ENCODE measurements at regions not wholly inside any gene's neighbourhood (a gene's known extent, or its start where the extent isn't known, plus 50 kb on each side); places are given as distances from the start of the nearest gene placed in this dataset.

DNA sequence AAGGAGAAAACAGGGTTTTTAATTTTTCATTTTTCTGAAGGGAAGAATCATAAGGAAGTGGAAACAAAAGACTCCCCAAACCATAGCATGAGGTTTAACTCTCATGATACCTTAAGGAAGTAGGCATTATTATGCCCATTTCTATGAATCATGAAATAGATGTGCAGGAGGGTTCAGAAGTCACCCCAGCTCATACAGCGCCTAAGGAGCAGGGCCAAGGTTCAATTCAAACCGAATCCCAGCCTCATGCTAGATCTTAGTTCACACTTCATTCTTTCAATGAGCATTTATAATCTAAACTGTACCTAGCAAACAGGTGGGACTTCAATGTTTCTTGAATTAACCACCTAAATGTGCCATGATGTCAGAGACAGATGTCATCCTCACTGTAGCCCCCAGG is 111.9 kb upstream of the SLC25A33 start:
- no peaks in the 10 kb centered on the region for H3K9me3 ChIP-seq (ENCODE audit: low read length)
- H3K27ac ChIP-seq (ENCODE audit: extremely low read length, insufficient read depth, low read length): no peak overlapping the region
- DNase-seq (ENCODE audit: low spot score) (no peak), FAIRE-seq (no peak), ATAC-seq (no peak)
- CTCF ChIA-PET (ENCODE audit: low intra/inter-chr PET ratio, low total read pairs): interaction anchor here (2.5 kb wide), 1 partner anchor 29 kb away, joined by 9 read pairs; no protein-coding TSS in a partner anchor
- intact Hi-C loops (cut with micrococcal nuclease; ENCODE audit: unreplicated experiment) (no loop called here), in situ Hi-C loops (cut with HindIII; ENCODE audit: extremely low pct_ligation_motif_present, low pct_unique_long_range_greater_than_20kb) (no loop called here)
- H2AFZ ChIP-seq (ENCODE audit: low read length): no peak overlapping the region
- H3K9ac ChIP-seq (ENCODE audit: insufficient read depth, low read depth, low read length): no peak overlapping the region
- H3K4me2 ChIP-seq (ENCODE audit: low read depth, low read length): no peak overlapping the region
- POLR2A ChIA-PET: interaction anchor here (3.7 kb wide), 1 partner anchor 12 kb away, joined by 27 read pairs; no protein-coding TSS in a partner anchor
- no peaks in the 10 kb centered on the region for H3K36me3 ChIP-seq (replicated peaks in 1 of 2; ENCODE audit: control insufficient read depth in 1 of 2, insufficient read depth in 2 of 2, low read length in 2 of 2)
- 47% methylated on average over 2 of the region's 2 CpGs for WGBS (ENCODE audit: low lambda C conversion rate)
- peaks cover 59% of the 10 kb centered on the region for H3K4me1 ChIP-seq (ENCODE audit: insufficient read depth, low read length)
- H3K27me3 ChIP-seq (ENCODE audit: control insufficient read depth in 1 of 2, insufficient read depth in 2 of 2, low read length in 2 of 2): peaks cover 0 to 10% of the 10 kb centered on the region in 2 experiments; a peak in 1 of 5 replicates
- BruUV-seq (replicated peaks): no TSS peak
- H3K79me2 ChIP-seq (ENCODE audit: insufficient read depth, low read length): no peaks in the 10 kb centered on the region
- H4K20me1 ChIP-seq (ENCODE audit: insufficient read depth, low read length): no peaks in the 10 kb centered on the region
- no peak overlapping the region for H3K4me3 ChIP-seq (replicated peaks in 1 of 3; ENCODE audit: insufficient read depth in 1 of 3, low read depth in 2 of 3, low read length in 3 of 3)
- TF ChIP-seq, protein P1, sequence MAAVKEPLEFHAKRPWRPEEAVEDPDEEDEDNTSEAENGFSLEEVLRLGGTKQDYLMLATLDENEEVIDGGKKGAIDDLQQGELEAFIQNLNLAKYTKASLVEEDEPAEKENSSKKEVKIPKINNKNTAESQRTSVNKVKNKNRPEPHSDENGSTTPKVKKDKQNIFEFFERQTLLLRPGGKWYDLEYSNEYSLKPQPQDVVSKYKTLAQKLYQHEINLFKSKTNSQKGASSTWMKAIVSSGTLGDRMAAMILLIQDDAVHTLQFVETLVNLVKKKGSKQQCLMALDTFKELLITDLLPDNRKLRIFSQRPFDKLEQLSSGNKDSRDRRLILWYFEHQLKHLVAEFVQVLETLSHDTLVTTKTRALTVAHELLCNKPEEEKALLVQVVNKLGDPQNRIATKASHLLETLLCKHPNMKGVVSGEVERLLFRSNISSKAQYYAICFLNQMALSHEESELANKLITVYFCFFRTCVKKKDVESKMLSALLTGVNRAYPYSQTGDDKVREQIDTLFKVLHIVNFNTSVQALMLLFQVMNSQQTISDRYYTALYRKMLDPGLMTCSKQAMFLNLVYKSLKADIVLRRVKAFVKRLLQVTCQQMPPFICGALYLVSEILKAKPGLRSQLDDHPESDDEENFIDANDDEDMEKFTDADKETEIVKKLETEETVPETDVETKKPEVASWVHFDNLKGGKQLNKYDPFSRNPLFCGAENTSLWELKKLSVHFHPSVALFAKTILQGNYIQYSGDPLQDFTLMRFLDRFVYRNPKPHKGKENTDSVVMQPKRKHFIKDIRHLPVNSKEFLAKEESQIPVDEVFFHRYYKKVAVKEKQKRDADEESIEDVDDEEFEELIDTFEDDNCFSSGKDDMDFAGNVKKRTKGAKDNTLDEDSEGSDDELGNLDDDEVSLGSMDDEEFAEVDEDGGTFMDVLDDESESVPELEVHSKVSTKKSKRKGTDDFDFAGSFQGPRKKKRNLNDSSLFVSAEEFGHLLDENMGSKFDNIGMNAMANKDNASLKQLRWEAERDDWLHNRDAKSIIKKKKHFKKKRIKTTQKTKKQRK (IDR thresholded peaks at IDR 0.05; ENCODE audit: low read length): no peak
- TF ChIP-seq, protein P2, sequence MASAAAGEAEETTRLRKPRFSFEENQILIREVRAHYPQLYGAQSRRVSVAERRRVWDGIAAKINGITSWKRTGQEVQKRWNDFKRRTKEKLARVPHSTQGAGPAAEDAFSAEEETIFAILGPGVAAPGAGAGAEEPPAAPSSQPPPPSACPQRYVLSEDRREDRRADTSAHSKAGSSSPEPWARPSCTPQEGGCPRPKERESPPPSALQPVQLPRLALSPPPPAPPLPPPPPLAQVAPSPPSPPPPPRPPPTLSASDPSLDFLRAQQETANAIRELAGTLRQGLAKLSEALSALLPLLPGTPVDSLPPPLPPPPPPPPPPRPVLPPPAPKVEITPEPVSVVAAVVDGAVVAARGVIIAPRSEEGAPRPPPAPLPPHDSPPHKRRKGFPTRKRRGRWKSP (CRISPR knock-in tag; IDR thresholded peaks at IDR 0.05): no peak
- TF ChIP-seq AHR (CRISPR knock-in tag; IDR thresholded peaks at IDR 0.05) (no peak), ZNF720 (CRISPR knock-in tag; IDR thresholded peaks at IDR 0.05) (no peak), HINFP (CRISPR knock-in tag; IDR thresholded peaks at IDR 0.05; ENCODE audit: low read depth) (no peak), GRHL1 (CRISPR knock-in tag; conservative IDR thresholded peaks at IDR 0.05) (no peak), ZBTB21 (CRISPR knock-in tag; IDR thresholded peaks at IDR 0.05) (no peak), HOXD1 (CRISPR knock-in tag; IDR thresholded peaks at IDR 0.05) (no peak), CREB1 (IDR thresholded peaks at IDR 0.05) (no peak), CREB1 (CRISPR knock-in tag; IDR thresholded peaks at IDR 0.05) (no peak), ZBTB42 (CRISPR knock-in tag; IDR thresholded peaks at IDR 0.05) (no peak), ATM (IDR thresholded peaks at IDR 0.05; ENCODE audit: borderline replicate concordance) (no peak), PRMT3 (CRISPR knock-in tag; IDR thresholded peaks at IDR 0.05; ENCODE audit: borderline replicate concordance, low read depth) (no peak), TMF1 (CRISPR knock-in tag; IDR thresholded peaks at IDR 0.05; ENCODE audit: low read depth) (no peak), MATR3 (CRISPR knock-in tag; IDR thresholded peaks at IDR 0.05) (no peak), ZNF75D (CRISPR knock-in tag; IDR thresholded peaks at IDR 0.05; ENCODE audit: borderline replicate concordance) (no peak), SATB2 (CRISPR knock-in tag; IDR thresholded peaks at IDR 0.05) (no peak)
- TF ChIP-seq, protein P3, sequence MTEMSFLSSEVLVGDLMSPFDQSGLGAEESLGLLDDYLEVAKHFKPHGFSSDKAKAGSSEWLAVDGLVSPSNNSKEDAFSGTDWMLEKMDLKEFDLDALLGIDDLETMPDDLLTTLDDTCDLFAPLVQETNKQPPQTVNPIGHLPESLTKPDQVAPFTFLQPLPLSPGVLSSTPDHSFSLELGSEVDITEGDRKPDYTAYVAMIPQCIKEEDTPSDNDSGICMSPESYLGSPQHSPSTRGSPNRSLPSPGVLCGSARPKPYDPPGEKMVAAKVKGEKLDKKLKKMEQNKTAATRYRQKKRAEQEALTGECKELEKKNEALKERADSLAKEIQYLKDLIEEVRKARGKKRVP (CRISPR knock-in tag; IDR thresholded peaks at IDR 0.05): no peak
